HG03565 (cell line): ENCODE measurements at regions not wholly inside any gene's neighbourhood (a gene's known extent, or its start where the extent isn't known, plus 50 kb on each side); places are given as distances from the start of the nearest gene placed in this dataset.

Experiments used
- ATAC-seq: cut with Tn5 transposase; IDR thresholded peaks from one replicate; pipeline ENCODE4 v1.9.1; 2021; ENCODE audit warnings: mild to moderate bottlenecking, moderate library complexity; ENCODE audit not compliant: unreplicated experiment

- no peak for ATAC-seq
Observed at GRCh38 chr2:221143231-221143630, 428.9 kb downstream of the EPHA4 start.

- ATAC-seq: no peak
Observed at GRCh38 chr2:221144909-221145308, 427.2 kb downstream of the EPHA4 start.

DNA sequence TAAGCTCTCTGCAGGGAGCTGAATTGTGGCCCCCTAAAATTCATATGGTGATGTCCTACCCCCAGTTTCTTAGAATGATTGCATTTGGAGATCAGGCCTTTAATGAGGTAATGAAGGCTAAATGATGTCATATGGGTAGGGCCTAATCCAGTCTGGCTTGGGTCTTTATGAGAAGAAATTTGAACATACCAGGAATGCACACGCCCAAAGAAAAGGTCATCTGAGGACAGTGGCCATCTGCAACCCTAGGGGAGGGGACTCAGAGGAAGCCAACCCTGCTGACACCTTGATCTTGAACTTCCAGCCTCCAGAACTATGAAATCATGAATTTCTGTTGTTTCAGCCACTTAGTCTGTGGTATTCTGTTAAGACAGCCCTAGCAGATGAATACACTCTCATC lies 426.7 kb downstream of the EPHA4 start:
- no peak for ATAC-seq

DNA sequence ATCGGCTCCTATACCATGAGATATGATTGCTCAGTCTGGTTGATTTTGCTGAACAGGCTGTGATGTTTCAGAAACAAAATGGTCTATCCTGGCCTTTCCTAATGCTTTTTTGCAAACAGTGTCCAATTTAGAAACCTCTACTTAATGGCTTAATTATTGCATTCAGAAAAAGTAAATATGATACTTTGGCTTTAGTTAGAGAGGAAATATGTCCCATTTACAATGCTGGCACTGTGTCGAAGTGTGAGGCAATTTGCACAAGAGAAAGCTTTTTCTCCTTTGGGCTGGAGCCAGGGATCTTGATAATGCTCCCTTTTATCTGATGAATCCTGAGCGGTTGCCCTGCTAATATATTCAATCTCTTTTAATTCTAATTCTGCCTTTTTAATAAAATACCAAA lies 418.9 kb downstream of the EPHA4 start:
- ATAC-seq: no peak

GRCh38 chr2:221154176-221154575 lies 417.9 kb downstream of the EPHA4 start:
- ATAC-seq: no peak

- ATAC-seq: no peak
Observed at GRCh38 chr2:221156062-221156734, 415.9 kb downstream of the EPHA4 start.

GRCh38 chr2:221161186-221161585 lies 410.9 kb downstream of the EPHA4 start:
- ATAC-seq: no peak

DNA sequence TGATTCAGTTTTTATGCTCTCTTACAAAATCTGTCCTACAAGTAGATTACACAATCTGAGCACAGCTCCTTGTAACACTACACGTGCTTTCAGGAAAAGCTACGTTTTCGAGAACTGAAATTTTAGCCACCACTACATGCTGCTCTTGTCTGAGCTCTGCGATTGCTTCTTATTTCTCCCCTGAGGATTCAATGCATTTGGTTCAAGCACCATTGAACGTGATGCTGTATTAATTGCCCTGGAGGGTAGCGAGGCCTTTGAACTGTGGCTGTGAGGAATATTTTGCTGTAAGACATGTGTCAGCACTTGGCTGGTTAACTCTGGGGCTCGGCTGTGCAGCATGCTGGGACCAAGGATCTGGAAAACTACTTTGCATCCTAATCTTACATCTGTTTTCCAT lies 405.8 kb downstream of the EPHA4 start:
- no peak for ATAC-seq

DNA sequence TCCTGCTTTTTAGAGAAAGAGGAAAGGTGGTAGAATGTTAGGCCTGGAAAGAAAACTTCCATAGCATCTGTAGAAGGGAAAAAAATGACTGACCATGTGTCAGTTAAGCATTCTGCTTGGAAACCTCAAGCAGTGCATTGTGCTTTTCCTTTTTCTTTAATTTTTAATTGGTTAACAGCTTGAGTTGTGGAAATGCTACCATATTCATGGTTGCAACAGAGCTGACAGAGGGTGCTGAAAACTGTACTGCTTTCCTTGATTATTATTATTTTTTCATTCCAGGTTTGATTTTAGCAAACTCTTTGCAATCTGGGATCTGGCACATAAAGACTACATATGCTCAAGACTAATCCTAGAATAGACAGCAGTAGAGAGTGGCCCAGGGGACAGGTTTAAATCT lies 404.5 kb downstream of the EPHA4 start:
- no peak for ATAC-seq

- no peak for ATAC-seq
Observed at GRCh38 chr2:221169724-221170123, 402.4 kb downstream of the EPHA4 start.

DNA sequence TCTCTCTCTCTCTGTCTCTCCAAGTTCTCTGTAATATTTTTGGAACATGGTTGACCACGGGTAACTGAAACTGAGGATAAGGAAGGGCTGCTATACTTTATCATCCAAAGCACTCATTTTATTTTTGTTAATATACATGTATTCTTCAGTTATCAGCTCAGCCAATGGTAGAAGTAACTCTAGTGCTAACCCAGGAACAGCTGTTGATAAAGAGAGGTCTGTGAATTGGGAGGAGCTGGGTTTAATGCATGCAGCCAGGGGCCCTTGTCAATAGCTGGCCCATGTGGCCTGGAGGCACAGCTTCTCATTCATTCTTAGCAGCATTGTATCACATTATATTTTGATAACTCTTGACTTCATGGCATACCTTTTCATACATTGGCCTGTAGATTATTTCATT lies 401.6 kb downstream of the EPHA4 start:
- ATAC-seq: no peak

DNA sequence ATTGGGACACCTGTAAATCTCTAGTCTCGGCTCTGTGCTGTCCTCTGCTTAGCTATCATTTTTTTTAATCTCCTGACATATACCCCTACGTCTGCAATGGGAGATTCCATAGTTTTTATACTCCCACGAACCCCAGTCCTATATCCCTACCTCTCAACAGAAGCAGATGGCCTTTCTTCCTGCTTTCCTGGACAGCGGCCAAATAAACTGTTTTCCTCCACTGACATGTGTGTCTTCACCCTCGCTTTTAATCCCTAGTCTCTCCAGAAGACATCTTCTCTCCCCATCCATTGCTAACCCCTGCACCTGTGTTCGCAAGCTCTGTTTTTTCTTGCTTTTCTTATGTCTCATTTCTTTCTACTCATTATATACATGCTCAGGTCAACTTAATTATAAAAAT lies 395.4 kb downstream of the EPHA4 start:
- ATAC-seq: no peak

DNA sequence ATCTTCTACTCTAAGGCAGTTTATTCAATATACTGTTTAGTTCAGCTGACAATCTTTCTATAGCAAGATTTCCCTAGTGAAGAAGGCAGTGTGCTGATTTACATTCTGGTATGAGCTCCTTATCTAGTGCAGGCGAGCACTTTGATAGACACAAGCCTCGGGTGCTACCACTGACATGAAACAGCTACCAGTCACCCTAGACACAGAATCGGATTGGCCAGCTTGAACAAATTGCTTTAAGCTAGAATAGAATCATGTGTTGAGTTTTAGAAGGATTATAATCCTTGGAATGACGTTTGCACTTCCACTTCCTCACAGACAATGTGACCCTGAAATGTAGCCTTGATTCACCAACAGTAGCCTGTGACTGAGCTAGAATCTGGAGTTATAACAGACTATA lies 394.0 kb downstream of the EPHA4 start:
- ATAC-seq: no peak

GRCh38 chr2:221186873-221187272 lies 385.2 kb downstream of the EPHA4 start:
- no peak for ATAC-seq

GRCh38 chr2:221189431-221190067 lies 382.6 kb downstream of the EPHA4 start:
- no peak for ATAC-seq

DNA sequence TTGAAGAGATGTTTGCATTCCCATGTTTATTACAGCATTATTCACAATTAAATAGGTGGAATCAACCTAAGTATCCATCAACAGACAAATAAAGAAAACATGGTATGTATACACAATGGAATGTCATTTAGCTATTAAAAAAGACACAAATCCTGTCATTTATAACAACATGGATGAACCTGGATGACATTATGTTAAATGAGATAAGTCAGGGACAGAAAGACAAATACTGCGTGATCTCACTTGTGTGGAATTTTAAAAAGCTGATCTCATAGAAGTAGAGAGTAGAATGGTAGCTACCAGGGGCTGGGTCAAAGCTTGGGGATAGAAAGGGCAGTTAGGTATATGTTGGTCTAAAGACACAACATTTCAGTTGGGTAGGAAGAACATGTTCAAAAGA lies 376.3 kb downstream of the EPHA4 start:
- ATAC-seq: no peak

DNA sequence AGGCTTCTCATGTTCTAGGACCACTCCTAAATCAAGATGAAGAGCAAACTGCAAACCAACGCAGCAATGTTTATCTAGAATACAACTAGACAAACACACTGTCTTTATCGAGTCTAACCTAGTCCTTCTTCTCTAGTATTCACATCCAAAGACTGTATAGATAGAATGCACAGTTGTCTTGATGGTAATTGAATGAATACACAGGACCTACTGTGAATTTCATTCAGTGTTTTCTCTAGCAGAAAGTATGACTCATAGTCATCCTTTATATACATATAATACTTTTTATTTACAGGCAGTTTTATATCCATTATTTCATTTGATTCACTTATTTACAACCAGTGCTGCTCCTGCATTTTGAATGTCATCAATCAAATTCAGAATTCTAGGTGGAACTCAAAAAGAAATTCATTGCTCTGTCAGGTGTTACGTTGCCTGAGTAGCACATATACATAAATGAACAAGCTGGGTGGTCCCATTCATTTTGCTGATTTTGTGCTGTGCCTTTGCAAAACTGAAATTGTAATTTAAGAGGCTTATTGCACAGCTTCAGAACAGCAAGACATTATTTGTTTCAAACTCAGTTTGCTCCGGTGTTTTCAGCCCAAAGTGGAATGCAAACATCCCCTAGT lies 374.8 kb downstream of the EPHA4 start:
- no peak for ATAC-seq

DNA sequence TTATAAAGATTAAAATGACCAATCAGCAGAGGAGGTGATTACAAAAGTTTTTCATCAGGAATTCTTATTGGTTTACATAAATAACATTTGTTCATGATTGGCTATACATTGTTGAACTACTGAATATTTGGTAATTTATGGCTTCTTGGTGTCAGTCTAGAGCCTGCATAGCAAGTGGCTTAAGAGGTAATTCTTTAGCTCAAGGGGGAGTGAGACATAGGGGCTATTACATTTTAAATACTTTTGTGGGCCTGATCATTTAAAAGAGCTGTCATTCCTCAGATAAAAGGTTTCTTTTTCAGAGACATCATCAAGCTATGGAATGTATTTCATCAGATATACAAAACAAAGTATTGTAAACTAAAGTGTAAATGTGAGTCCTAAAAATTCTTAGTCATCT lies 373.8 kb downstream of the EPHA4 start:
- no peak for ATAC-seq

DNA sequence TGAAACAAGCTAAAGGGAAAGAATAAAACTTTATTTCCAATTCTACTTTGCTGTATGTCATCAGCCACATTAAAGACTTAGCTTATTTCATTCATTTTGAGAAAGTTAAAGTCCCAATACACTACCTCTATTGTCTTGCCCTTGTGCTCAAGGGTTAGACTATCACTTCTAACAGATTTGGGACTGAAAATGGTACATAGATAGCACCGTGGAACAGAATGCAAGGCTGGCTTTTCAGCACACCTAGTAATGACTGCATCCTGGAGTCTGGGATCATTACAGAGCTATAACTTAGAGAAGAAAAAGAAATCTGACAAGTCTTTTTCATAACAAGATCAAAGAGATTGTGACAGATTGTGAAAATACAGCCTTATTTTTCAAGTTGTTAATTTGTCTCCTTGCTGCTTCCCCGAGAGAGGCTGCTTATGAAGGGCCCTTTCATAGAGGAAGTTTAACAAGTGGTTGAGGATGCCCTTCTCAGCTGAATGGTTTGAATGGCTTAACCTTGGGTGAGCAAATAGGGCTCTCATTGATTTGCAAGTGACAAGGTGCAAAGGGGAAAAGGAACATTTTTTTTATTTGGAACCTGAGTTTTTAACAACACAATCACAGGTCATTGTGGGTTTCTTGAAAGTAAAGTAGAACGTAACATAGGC lies 371.8 kb downstream of the EPHA4 start:
- ATAC-seq: no peak

- ATAC-seq: no peak
Observed at GRCh38 chr2:221202431-221202830, 369.7 kb downstream of the EPHA4 start.

- ATAC-seq: peak; percentile 76
Observed at GRCh38 chr2:221203125-221203524, 369.0 kb downstream of the EPHA4 start.

DNA sequence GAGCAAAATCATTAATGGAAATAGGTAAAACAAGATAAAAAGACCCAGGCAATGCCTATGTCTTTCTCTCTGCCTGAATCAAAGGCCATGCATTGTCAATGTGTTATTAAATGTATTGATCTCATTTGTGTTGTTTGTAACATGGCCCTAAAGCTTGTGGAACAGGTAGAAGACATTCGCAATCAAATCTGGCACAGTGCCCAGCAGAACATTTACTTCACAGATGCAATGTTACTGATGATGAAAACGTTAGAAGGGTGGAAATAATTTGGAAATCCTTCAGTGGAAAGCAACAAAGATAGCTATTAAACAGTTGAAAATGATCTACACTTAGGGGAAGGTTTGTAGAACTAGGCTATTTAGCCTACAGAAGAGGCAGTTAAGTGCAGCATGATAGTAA lies 368.2 kb downstream of the EPHA4 start:
- ATAC-seq: no peak
